NCI-H1048 (cell line): ENCODE measurements at regions not wholly inside any gene's neighbourhood (a gene's known extent, or its start where the extent isn't known, plus 50 kb on each side); places are given as distances from the start of the nearest gene placed in this dataset.

Experiments used
- DNase-seq: peaks from one replicate; lab custom pipeline; 2025; lab: John Stamatoyannopoulos, UW

DNA sequence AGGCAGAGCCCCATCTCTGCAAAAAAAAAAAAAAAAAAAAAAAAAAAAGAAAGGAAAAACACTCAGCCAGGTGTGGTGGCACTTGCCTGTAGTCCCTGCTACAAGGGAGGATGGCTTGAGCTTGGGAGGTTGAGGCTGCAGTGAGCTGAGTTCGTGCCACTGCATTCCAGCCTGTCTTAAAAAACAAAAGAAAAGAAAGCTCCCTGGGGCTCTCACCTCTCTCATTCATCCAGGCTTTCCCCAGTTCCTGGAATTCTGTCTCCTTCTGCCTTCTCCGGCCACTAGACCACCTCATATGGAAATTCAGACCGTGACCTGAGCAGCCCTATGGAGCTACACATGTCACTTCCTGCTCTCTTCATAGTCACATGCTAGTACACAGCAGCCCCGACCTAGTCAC lies 101.1 kb upstream of the TAB2 start:
- no peak for DNase-seq

DNA sequence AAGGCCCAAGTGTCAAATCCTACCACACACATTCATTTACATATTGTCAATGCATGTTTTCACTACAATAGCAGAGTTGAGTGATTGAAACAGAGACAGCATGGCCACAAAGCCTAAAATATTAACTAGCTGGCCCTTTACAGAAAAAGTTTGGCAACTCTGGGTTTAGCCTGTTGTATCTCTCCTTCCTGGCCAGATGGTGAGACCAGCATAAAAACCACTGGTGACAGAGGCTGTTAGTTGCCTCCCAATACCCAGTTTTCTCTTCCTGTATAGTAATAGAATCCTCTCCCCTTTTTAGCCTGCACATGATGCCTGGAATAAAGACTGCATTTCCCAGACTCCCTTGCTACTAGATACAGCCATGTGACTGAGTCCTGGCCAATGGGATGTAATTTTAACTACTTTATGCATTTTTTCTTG lies 100.0 kb upstream of the TAB2 start:
- DNase-seq, result no peak

DNA sequence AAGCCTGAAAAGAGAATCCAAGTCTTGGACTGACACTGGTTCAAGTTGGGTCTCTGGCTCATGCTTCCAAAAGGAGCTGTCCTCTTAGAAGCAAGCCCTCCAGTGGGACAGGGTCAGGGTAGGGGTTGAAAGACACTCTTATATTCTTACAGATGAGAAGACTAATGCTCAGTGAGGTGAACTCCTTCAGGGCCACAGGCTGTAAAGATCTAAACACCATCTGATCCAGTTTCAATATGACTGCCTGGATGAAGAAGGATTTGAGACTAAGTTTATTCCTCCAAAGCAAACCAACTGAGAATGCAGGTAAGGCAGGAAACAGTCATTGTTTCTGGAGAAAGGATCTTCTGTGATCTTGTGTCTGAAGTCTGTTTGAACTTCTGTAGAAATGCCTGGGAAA lies 99.0 kb upstream of the TAB2 start:
- no peak for DNase-seq

DNA sequence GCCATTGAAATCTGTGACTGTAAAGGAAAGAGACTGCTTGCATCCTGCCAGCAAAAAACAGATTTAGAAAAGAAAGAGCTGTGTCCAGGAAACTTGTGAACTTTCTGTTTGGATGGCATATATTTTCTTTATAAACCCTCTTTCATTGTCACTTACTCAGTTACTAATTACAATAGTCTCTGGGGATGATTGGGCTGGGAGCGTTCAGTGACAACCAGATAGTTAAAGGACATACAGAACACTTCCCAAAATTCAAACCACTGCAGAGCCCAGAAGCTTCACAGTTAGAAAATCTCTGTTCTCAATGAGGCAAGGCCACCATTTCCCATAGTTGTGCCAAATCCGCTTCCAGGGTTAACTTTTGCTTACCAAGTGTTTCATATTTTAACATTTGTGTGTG lies 98.6 kb upstream of the TAB2 start:
- DNase-seq, result no peak

DNA sequence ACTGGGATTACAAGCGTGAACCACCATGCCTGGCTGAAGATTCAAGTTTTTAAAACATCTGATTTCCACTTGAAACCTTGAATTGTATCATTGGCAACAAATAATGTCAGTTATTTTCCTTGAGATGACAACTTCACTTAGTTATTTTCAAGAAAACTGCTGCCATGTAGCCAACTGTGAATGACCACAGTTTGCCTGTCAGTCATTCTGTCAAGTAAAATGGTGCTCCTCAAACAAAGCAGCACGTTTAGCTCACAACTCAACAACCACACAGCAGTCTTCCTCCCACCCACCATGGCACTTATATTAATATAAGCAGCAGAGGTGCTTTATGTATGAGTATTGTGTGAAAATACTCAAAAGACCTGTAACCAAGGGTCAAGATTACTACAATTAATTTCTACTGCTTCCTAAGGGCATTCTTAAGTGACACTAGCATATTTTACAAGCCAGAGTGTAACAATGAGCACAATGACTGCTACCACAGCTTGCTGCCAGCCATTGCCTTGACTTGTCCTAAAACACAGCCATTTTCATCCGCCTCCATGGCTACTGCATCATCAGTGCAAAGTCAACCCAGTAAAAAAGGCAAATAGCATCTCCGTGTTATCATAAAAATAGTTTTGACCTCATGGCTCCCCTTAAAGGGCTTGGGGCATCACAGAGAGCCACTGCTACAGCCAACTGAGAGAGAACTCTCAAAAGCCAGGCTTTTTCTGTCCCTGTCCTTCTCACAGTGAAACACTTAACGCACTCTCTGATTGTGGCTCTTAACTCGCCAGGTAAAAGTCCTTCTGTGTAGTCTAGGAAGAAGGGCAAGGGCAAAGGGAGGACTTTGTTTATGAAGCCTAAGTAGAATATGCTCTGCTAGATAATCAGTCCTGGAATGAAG lies 96.4 kb upstream of the TAB2 start:
- DNase-seq, result no peak

DNA sequence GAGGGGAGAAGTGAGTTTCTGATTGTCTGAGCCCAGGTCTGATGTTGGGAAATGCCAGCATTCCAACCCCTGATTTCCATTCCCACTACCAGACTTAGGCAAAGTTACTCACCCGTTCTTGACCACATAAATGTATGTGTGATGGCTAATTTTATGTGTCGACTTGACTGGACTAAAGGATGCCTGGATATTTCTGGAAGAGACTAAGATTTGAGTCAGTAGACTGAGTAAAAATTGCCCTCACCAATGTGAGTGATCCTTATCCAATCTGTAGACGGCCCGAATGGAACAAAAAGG lies 95.8 kb upstream of the TAB2 start:
- no peak for DNase-seq

DNA sequence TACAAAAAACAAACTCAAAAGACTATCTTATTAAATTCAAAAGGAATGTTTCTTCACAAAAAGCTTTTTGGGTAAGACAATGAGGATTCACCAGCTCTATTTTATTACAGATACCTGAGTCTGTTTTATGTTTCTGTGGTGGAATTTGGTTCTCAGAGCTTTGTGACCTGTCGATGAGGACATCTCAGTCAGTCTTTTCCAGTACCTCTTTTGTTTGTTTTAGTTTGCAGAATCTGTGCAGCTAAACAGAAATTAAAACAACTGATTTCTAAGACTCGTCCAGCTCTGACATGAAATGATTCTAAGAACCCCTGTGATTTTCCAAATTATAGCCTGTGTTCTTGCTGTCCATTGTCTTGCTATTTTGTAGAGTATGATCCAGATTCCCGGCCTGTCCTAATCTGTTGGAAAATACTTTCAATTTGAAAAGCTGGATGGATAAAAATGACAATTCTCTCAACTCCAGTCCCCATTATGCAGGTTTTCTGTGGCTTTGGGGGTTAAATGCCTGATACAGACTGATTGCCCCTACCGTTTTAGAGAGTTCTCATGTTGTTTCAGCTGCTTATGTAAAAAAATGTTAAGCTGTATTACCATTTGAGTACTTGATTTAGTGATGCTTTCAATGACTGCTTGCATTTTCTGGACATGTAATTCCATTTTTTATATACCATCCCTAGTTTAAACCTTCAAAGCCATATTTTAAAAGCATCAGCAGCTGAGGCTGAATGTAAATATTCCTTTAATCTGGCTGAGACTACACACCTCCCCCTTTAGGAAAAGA lies 94.2 kb upstream of the TAB2 start:
- no peak for DNase-seq

DNA sequence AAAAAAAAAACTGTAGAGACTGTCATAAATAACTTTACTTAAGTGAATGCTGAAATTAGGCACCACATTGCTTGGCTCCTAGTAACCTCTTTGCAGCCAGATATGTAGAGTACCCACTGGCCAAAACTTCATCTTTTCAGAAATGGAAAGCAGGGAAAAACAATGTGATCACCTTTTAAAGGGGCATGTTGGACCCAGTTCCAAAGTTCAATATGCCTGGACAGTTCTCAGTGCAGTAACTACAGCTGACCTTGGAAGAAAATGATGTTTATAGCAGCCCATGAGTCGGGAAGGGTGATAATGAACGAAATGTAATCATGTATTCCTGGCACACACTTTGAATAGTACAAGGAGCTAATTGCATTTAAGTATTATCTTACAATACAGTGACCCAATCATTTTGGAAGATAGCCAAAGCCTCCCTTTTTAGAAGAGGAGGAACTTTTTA lies 93.6 kb upstream of the TAB2 start:
- DNase-seq, result no peak

DNA sequence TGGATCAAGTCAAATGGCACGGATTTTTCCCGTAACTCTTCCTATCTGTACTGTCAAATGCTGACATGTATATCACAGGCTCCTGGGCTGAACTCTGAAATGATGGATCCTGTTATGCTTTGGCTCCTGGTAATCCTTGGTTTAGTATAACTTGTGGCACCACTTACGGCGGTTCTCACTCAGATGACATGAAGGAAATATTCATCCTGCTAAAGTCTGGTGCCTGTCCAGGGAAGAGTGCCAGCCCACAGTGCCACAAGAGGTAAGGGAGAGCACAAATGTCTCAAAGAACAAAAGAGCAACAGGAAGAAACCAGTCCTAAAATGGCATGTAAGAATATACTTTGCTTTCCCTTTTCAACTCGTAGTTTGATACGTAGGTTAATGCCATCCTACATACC lies 93.1 kb upstream of the TAB2 start:
- DNase-seq, result no peak

DNA sequence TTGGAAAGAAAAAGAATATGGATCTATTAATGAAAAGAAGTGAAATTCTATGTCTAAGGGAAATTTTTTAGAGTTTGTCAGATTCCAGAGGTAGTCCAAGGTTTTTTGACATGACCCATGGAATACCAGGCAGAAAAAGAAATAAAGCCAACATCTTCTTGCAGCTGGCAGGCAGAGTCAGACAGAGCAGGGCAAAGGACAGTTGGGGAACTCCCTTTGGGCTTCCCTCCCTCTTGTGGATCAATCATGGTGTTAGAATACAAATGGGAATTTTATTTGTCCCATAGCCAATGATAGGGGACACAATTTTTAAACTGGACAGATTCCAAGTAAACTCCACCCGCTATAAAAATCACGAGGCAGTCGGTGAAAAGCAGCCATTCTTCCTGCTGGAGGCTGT lies 92.1 kb upstream of the TAB2 start:
- DNase-seq, result no peak

DNA sequence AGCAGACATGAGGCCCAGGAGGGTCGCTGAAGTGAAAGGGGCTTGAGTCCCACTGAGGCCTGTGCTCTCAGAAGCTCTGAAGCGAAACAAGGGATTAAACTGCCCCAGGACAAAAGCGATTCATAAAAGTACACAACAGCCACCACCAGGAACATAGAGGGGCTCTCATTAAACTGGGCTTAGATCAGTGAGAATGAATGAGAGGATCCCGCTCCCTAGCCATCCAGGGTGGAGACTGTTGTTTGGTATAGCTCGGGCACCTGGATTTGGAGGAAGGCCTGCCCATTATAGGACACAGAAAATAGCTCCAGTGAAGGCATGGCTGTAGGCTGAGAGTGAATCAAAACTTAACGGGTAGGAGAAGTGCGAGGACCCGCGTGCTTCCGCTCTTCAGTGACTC lies 91.6 kb upstream of the TAB2 start:
- no peak for DNase-seq

DNA sequence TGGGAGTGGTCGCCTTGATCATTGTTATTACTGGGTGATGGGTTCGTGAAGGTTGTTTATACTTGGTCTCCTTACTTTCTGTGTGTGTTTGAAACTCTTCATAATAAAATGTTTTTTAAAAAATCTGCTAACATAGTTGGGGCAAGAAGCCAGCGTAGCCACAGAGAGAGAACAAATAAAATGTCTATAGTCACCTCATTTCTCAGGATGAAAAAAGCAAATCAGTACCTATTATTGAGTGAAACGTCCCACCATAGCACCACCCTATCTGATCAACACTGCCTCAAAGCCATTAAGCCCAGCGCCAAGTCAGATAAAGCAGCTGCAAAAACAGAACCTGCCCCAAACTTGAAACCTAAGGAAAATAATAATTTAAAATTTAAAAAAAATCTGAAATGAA lies 89.7 kb upstream of the TAB2 start:
- no peak for DNase-seq

DNA sequence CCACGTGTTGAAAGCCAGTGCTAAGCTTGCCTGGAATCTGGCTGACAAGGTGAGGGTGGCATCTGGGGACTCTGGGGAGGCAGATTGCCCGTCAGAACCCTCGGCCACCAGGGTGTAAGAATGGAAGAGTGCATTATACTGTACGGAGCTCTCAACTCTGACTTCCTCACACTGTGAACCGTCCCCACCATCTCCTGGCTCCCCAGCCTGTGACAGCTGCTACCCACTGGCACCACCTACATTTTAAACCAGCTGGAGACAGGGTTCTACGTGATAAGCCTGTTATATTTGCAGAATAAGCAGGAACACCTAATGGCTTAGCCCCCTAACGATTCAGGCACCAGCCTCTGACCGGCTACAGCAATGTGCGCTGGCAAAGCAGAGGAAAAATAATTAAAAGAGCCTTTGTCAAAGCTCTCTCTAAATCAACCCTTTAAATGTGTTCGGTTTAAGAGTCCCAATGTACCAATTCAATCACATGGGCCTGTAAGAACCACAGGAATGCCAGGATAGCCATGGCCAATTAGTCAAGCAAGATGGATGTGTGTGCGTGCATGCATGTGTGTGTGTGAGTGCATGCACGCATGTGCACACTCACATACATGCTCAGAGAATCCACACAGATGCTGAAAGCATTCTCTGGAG lies 89.1 kb upstream of the TAB2 start:
- no peak for DNase-seq

DNA sequence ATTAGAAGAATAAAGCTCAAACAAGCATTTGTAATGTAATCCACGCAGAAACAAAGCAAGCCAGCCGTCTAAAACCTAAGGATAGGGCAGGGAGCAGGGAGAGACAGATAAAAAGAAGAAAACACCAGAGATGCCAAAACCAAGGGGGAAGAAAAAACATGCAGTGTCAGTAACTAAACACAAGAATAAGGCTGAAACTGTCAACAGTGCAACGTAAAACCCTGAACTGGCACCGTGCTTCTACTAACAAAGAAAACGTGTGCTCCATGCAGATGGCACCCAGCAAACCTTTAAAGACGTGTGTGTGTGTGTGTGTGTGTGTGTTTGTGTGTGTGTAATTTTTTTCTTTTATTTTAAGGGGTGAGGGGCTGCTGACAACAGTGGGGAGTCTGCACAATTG lies 88.4 kb upstream of the TAB2 start:
- DNase-seq, result no peak

DNA sequence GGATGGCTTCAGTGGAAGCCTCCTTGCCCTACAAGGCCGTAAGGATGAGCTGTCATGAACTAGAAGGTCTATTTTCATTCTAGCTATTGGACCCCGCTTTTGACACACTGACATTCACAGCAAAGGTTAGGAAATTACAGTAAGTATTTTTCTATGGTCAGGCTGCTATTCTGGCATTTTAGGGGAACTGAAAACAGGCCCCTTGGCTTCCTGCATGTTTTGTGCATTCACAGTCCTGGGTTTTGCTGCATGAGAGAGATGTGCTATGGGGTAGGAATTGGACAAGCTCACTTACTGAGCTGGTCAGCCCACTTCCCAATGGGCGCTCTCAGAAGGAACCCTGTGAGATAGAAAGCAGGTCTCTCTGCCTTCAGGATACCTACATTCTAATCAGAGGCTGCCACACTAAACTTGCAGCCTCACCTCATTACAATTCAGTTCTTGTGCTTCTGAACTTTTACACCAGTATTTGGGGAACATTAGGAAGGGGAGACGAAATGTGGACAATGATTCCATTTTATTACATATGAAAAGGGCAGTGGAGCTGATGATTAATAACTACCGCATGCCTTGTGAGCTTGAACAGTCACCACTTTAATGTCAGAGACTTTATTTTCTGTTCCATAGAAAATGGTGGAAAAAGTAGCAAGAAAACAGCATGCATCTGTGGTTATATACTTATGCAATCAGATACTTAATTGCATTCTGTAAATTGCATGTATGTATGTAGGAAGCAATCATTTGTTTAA lies 86.6 kb upstream of the TAB2 start:
- no peak for DNase-seq

DNA sequence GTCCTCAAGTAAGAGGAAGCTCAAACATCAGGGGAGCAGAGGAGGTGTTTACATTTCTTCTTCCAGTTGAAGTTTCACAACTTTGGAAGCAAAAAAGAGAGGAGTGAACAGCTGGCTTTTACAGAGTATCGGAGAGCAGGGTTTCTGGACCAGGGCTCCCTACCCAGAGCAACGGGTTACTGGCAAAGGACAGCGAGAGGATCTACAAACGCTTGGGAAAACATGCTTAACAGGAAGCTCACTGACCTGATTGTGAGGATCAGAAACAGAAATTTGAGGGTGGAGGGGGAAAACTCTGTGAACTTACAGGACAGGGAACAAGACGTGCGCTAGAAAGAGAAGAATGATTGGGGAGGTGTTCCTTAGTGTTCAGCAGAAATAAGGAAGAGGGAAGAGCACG lies 85.7 kb upstream of the TAB2 start:
- no peak for DNase-seq

DNA sequence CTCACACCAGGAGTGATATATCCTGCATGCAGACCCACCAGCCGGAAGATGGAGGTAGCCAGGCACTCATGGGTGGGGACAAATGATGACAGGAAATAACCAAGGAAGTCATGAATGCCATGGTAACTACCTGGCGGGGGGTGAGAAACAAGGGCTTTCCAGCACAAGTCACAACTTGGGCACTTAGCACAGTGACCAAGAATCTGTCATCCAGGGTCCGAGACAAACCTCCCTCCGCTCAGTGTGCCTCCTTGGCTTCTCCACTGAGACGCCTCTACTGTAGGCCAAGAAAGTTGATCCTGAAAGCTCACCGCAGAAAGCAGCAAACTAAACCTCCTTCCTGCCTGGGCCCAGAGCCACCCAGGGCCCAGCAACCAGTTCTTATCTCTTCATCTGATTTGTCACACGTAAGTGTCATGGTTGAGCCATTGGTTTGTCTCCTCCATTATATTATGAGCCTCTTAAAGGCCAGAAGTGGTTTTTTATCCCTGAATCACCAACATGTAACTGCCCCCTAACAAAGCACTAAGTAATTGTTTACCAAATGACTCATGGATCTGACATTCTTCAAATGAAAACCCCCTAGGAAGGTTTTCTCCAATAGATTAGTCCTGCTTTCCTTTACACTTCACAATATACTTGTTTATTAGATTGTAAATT lies 84.3 kb upstream of the TAB2 start:
- no peak for DNase-seq

DNA sequence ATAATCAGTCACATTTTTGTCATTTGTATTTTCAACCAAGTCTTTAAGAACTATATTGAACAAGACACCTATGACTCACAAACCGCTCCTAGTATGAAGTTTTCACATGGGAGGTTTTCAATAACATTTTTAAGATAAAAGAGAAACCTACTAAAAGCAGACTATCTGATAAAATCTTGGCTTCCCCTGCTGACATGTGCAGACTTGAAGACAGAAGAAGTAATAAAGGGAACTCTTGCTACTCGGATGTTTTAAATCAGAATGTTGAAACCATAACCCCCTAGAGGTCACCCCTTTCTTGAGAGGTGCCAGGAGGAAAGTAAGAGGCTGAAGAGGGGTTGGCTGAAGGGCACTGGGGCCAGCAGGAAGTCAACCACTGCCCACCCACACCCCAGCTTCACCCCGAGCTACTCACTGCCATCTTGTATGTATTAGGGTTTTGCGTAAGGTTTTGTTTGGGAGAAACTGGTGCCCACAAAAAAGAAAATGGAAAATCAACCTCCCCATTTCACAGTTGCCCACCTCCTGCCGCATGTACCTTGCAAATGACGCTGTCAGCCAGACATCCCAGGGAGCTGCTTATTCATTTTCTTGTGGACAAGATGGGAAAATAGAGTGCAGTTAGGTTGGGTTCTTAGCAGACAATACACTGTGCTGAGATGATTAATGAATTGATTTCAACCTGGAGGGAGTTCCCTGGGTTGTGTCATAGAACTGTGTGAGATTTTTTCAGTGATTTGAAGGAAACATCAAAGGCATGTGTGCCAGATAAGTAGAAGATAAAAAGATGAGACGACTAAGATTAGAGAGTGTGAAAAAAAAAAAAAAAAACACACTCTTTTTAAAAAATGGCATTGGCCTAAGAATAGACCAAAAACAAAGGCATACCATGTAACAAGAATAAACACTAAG lies 83.2 kb upstream of the TAB2 start:
- no peak for DNase-seq

DNA sequence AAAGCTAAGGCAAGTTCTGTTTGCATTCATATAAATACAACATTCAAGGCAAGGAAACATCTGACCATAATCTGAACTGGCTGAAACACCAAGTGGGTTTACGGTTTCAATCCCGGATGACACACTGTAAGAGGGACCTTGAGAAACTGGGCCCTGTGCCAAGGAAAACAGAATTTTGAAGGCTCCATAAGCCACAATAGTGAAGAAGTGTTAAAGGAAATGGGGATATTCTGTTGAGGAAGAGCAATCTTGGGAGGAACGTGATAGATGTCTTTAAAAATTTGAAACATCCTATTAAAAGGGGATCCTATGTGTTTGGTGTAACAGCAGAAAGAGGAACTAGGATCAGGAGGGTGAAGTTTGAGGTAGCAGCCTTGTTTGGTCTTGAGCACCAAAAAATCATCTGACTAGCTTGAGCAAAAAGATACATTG lies 82.4 kb upstream of the TAB2 start:
- no peak for DNase-seq

DNA sequence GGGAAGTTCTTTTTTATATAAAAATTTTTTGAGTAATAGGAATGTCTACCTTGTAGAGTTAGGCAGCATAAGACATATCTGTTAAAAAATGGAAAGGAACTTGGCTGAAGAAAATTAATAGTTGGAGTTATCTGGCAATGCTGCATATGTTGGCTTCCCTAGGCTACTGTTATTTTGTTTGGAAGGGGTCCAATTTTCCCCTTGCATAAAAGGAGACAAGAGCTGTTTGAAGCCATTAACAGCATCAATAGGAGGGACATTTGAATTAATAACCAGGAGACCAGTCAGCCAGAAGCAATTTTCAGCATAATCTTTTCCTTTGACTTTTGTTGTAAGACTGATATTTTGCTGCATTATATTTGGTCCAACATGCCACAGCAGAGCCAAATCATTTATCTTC lies 80.9 kb upstream of the TAB2 start:
- DNase-seq, result peak; percentile 28

DNA sequence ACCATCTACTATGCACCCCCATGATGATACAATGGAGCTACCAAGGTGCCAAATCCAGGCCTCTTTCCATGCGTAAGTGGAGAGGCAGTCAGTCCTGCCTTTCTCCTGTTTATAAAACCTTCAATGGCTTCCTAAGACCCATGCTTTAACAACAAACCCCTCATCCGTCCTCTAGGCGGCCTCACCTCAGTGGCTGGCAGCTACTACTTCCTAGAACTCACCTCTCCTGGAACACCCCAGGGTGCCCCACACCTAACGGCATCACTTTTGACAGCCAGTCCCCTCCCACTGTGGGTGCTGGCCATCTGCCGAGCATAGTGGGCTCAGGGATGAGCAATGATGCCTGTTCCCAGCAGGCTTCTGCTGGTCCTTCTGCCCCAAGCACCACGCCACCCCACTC lies 80.0 kb upstream of the TAB2 start:
- DNase-seq, result no peak
